NCI-H1105 treated with DMSO at 0.1 percent for 48 hours (cell line): ENCODE measurements at regions not wholly inside any gene's neighbourhood (a gene's known extent, or its start where the extent isn't known, plus 50 kb on each side); places are given as distances from the start of the nearest gene placed in this dataset.

Experiments used
- DNase-seq: peaks from one replicate; lab custom pipeline; 2025; lab: John Stamatoyannopoulos, UW

DNA sequence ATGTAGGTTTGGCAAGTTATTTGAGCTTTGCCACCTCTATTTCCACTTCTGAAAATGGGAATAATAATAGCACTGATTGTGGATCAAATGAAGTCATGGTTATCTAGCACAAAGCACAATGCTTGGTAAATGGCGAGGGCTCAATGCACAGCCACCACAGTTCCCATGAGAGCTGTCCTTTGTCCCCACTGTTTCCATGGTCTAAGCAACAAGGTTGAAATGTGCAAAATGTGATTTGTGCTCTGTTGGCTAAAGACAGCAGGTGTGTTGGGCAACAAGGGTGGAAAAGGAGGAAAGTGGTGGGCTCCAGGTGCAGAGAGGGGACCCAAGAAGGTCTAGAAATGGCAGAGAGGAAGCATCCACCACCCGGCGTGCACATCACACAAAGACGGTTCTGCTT lies 200.5 kb downstream of the TRIM29 start:
- DNase-seq: no peak

DNA sequence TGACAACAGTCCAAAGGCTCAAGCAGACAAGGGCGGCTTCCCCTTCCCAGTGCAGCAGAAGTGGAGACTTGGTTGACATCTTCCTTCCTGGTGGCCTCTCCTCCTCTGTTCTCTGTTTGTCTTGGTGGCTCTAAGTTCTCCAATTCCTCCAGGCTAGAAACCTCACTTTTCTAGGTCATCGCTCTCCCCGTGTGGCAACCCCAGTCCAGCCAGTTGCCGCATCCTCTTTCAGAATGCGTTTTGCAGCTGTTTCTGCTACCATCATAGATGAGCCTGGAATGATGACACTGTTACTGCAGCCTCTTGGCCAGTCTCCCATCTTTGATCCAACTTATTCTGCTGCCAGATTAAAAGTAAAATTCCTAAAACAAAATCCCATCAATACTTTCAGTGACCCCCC lies 201.5 kb downstream of the TRIM29 start:
- DNase-seq: no peak

- no peak for DNase-seq
These were observed 202.5 kb downstream of the TRIM29 start for GRCh38 chr11:119935349-119935925.

GRCh38 chr11:119934866-119935265 lies 203.0 kb downstream of the TRIM29 start:
- DNase-seq: no peak

GRCh38 chr11:119934267-119934666 lies 203.6 kb downstream of the TRIM29 start:
- DNase-seq: no peak

DNA sequence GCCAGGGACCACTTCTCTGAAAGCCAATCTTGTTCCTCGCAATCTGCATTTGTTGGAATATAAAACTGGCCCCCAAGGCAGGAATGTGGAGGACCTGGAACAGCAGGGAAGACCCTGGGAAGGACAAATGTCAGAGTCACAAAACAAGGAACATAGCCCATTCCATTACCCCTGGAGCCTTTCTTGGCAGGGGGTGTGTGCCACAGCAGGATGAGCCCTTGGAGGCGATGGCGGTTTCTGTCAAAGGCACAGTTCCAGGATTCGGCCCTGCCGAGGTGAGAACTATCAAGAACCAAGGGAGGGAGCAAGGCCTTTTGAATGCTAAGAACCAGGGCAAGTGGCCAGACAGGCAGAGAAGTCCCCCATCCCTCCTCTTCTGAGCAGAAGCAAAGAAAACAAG lies 204.3 kb downstream of the TRIM29 start:
- DNase-seq: no peak

DNA sequence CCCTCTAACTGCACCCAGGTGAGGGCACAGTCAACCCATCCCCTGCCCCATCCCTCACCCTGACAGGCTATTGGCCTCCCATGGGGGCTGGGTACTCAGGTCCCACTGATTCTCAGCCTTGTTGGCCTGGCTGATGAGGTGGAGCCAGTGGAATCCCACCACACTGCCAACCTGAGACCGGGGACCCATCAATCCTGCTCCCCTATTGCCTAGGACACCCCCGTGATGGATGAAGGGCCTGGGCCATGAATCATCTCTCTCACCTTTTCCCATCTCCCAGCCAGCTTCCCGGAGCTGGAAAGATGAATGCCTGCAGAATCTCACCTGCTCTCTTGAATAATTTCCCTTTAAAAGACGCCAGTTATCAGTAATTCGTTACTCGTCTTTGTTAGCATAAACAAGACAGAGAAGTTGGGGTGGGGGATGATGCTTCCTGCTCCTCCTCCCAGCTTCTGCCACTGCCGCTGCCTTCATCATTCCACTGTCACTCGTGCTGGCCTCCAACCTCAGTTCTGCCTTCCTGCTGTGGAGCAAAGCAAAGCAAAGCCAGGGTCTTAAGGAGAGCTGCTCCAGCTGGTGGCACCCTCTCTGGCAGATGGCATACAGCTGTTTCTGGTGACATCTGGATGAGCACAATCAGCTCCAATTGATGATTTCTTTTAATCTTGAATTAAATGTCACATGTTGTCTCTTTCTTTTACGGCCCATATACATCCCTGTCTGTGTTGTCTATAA lies 204.0 kb upstream of the NECTIN1 start:
- DNase-seq: no peak

DNA sequence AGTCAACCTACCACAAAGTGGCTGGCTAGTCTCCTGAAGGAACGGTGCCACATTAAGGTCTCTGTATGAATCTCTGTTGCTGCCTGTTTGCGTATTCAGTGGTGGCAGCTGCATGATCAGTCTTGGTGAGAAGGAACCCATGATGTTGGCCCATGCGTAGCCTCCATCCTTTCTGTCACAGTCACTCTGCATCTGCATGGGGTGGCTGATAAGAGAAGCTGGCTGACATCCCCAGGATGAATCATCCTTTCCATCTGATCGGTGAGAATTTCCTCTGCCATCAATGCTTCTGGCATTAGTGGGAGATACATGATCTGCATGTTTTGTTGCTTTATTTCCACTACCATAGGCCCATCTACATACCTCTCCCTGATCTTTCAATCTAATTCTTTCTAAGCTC lies 199.0 kb upstream of the NECTIN1 start:
- DNase-seq: no peak

GRCh38 chr11:119924017-119924416 lies 195.0 kb upstream of the NECTIN1 start:
- DNase-seq: no peak

DNA sequence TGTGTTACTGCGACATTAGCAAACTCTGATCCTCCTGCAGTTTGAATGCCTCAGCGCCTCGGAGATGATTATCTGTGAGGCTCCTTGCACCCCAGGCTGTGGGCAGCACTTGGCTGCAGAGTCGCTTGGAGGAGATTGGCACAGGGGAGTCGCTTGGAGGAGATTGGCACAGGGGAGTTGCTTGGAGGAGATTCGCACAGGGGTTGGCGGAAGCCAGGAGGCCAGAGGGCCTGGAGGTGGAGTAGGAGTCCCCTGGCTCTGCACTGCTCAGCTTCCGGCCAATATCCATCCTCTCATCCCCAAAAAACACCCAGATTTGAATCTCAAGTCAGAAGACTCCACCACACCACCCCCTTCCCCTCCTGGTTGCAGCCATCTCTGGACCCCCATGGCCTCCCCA lies 192.6 kb upstream of the NECTIN1 start:
- DNase-seq: no peak

- no peak for DNase-seq
These were observed 191.8 kb upstream of the NECTIN1 start for GRCh38 chr11:119920666-119921387.

- DNase-seq: no peak
These were observed 190.7 kb upstream of the NECTIN1 start for GRCh38 chr11:119919656-119920055.

- DNase-seq: no peak
These were observed 189.3 kb upstream of the NECTIN1 start for GRCh38 chr11:119918347-119918746.

GRCh38 chr11:119916568-119916967 lies 187.6 kb upstream of the NECTIN1 start:
- no peak for DNase-seq

- DNase-seq: peak; percentile 94
These were observed 183.2 kb upstream of the NECTIN1 start for GRCh38 chr11:119912229-119912628.

GRCh38 chr11:119910650-119911049 lies 181.7 kb upstream of the NECTIN1 start:
- DNase-seq: no peak

DNA sequence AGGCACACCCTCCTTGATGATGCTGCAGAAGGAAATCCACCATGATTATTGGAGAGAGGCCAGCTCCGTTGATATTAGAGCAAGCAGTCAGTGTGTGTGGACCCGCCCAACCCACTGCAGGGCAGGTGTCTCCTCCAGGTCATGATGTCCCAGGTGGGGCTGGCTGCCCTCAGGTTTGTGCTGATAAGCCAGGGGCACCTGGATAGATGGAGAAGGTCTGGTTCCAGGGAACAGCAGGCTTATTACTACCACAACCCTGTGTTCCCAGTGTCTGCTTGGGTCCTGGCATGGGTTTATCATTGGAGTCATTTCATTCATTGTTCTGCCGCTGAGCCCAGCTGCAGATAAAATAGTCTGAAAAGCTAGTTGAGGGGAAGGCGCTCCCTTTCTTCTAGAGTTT lies 181.1 kb upstream of the NECTIN1 start:
- DNase-seq: peak; percentile 8

DNA sequence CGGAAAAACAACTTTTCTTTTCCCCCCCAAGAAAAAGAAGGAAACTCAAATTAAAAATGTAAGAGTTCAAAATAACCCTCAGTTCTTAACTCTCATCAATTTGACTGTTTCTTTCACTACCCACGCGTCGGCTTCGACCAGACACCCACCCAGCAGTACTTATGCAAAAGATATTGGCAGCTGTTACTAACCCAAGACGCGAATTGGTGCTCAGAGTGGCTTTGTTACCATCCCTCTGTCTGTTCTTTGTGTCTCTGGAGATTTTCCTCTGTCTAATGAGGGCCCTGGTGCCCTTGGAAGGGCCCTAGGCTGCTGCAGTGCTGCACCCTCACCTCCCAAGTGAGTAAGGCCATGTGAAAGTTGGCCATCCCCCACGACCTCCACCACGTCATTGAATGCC lies 180.5 kb upstream of the NECTIN1 start:
- no peak for DNase-seq

DNA sequence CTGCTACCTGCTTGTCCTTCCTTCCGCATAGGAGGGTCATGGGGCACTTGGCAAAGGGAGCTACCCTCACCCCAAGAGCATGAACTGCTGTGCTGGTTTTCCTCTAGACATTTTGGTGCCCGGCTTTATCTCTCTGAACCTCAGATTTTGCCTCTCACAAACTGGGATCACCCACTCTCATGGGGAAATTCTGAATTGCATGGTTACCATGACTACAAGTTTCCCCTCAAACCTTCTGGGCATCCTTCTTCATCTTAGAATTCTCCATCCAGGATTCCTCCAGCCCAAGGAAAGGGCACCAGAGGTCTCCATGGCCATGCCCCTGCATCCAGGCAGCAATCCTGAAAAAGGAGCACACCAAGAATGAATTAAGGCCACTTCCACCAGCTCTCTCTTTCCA lies 180.1 kb upstream of the NECTIN1 start:
- no peak for DNase-seq

- no peak for DNase-seq
These were observed 179.5 kb upstream of the NECTIN1 start for GRCh38 chr11:119908573-119908904.

DNA sequence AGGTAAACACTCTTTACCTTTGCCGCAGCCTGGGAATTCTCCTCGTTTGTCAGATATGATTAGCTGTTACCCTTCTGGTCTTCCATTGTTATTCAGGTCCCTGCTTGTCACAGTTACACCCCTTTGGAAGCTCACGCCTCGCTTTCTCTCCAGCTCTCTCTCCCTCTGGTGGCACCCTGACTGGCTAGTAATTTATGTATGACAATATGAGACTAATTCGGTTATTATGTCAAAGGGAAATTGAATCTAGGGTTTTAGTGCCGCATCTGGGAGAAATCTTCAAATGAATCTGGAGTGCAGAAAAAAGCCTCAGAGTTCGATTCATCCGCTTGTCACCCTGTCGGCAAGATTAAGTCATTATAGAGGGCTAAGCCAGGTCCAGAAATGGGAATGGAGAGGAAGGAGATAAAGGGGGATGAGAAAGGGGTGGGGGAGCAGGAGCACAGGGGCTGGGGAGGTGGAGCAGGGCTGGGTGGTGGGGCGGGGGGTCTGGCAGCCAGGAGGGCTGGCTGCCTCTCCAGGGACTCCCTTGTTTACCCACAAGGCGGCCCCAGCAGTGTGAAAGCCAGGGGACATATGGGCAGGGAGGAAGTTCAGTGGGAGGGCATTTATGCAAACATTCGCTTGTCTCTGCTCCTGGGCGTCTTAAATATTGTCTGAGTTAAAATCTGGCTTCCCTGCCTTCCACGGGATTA lies 179.0 kb upstream of the NECTIN1 start:
- DNase-seq: no peak

DNA sequence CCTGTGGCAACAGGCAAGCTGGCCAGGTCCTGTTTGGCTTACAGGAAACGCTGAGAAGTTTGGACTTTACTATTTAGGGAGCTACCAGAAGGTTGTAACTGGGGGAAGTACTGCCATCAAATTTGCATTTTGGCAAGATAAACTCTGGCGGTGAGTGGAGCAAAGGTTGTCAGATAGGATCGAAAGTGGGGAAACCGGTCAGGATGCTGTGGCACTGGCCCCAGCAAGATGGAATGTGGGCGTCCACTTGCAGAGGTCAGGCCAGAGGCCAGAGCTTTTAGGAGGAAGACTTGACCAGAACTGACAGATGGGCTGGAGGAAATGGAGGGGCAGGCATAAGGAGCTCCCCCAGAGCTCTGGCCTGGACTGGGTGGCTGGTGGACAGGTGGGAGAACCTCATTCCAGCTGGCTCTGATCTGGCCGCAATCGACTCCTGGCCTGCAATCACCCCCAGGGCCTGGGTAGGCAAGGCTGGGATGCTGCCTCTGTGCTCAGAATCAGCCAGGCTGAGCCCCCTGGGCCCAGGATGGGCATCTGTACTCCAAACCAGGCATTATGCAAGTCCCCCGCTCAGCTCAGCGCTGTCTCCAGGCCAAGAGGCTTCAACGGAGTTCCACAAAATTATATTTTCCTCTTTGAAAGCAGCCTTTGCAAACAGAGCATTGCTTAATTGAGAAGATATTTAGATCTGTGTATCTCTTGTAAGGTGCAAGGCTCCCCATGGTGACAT lies 178.3 kb upstream of the NECTIN1 start:
- no peak for DNase-seq
